ENCODE measurements at regions not wholly inside any gene's neighbourhood (a gene's known extent, or its start where the extent isn't known, plus 50 kb on each side); places are given as distances from the start of the nearest gene placed in this dataset.

- Histone ChIP-seq H3K9me2 (ENCODE audit: insufficient read depth) (no peaks in the 10 kb centered on the region), H3K9me3 (ENCODE audit: control insufficient read depth in 1 of 2, insufficient read depth in 1 of 2, low read depth in 1 of 2, low read length in 2 of 2) (no peaks in the 10 kb centered on the region; a peak in 1 of 4 replicates), H3K4me2 (ENCODE audit: low read length) (no peak overlapping the region), H3K9ac (ENCODE audit: low read length) (no peak overlapping the region), H2AFZ (ENCODE audit: low read depth, low read length, poor library complexity, severe bottlenecking) (no peak overlapping the region), H3K4me1 (ENCODE audit: control insufficient read depth in 1 of 2, insufficient read depth in 2 of 2, low read length in 2 of 2) (no peaks in the 10 kb centered on the region), H3K79me2 (ENCODE audit: insufficient read depth, low read length) (no peaks in the 10 kb centered on the region), H3K4me3 (replicated peaks in 1 of 2; ENCODE audit: low read depth in 1 of 2, low read length in 2 of 2) (no peak overlapping the region), H3K27ac (ENCODE audit: low read depth, low read length) (no peak overlapping the region), H3K36me3 (ENCODE audit: control insufficient read depth in 1 of 2, insufficient read depth in 2 of 2, low read length in 2 of 2) (no peaks in the 10 kb centered on the region), H3K27me3 (ENCODE audit: insufficient read depth, low read length) (no peaks in the 10 kb centered on the region), H4K20me1 (ENCODE audit: insufficient read depth) (no peaks in the 10 kb centered on the region)
- no peak for DNase-seq (ENCODE audit: low read depth, low spot score)
- intact Hi-C loops (cut with micrococcal nuclease): no loop called here
- ChIA-PET POLR2A (no interaction called here), CTCF (no interaction called here), RAD21 (ENCODE audit: low non-redundant PET in 1 of 2, low total read pairs in 2 of 2, uncharacterized antibody in 2 of 2, unreplicated experiment in 2 of 2) (no interaction called here)
- no peak for ATAC-seq
- TF ChIP-seq ZNF274 (IDR thresholded peaks at IDR 0.05; ENCODE audit: low read depth, low read length): no peak
- TF ChIP-seq, protein P1, sequence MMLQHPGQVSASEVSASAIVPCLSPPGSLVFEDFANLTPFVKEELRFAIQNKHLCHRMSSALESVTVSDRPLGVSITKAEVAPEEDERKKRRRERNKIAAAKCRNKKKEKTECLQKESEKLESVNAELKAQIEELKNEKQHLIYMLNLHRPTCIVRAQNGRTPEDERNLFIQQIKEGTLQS (IDR thresholded peaks at IDR 0.05): no peak
- TF ChIP-seq JUND (IDR thresholded peaks at IDR 0.05): no peak
- no peak for TF ChIP-seq CTCF (IDR thresholded peaks at IDR 0.05 in 2 of 3, conservative IDR thresholded peaks at IDR 0.05 in 1 of 3; ENCODE audit: borderline replicate concordance in 1 of 3, insufficient read depth in 1 of 3, low read depth in 2 of 3, low read length in 2 of 3)
- no peak for TF ChIP-seq YY1 (IDR thresholded peaks at IDR 0.05; ENCODE audit: extremely low read depth, insufficient replicate concordance, low read depth, low read length)
- TF ChIP-seq POLR2AphosphoS5 (IDR thresholded peaks at IDR 0.05; ENCODE audit: low read depth, low read length): no peak
- no peak for TF ChIP-seq MAX (IDR thresholded peaks at IDR 0.05)
- TF ChIP-seq SRF (IDR thresholded peaks at IDR 0.05; ENCODE audit: low read depth): no peak
- TF ChIP-seq CBX3 (IDR thresholded peaks at IDR 0.05; ENCODE audit: low read depth): no peak
- TF ChIP-seq SIN3A (IDR thresholded peaks at IDR 0.05; ENCODE audit: low read depth): no peak
- TF ChIP-seq POLR2A (IDR thresholded peaks at IDR 0.05; ENCODE audit: borderline replicate concordance, extremely low read depth, insufficient read depth, insufficient read length): no peak
- TF ChIP-seq ELF1 (IDR thresholded peaks at IDR 0.05; ENCODE audit: borderline replicate concordance, low read depth): no peak
- TF ChIP-seq EZH2phosphoT487 (IDR thresholded peaks at IDR 0.05; ENCODE audit: borderline replicate concordance): no peak
- no peak for TF ChIP-seq RAD21 (IDR thresholded peaks at IDR 0.05; ENCODE audit: low read depth)
- no peak for TF ChIP-seq FOSL1 (IDR thresholded peaks at IDR 0.05; ENCODE audit: low read depth)
- TF ChIP-seq CEBPB (IDR thresholded peaks at IDR 0.05; ENCODE audit: low read depth): no peak
- TF ChIP-seq ZBTB33 (IDR thresholded peaks at IDR 0.05; ENCODE audit: extremely low read depth, insufficient replicate concordance, low read length): no peak
- no TSS peak for BruUV-seq (replicated peaks)
These were observed 209.4 kb upstream of the C16orf82 start for GRCh38 chr16:26857371-26857770.
